Activated CD4-positive, alpha-beta memory T cell treated with anti-CD3 and anti-CD28 coated beads for 36 hours (primary cell): ENCODE measurements at regions not wholly inside any gene's neighbourhood (a gene's known extent, or its start where the extent isn't known, plus 50 kb on each side); places are given as distances from the start of the nearest gene placed in this dataset.
"Not testable (repeated sequence)": the region's sequence is repeated elsewhere in the genome, so short reads cannot be mapped to it uniquely, and the experiment has no call there.

Source experiments
- CTCF ChIA-PET: fragments of 350-600 bp; sonication (Branson Sonifier 250); formaldehyde crosslinking; loops from one replicate; lab custom pipeline; 2021; ENCODE audit warnings: antibody characterized with exemption, inconsistent platforms; lab: Charles Lee
- POLR2A ChIA-PET: fragments of 350-600 bp; sonication (Branson Sonifier 250); formaldehyde crosslinking; loops from one replicate; lab custom pipeline; 2021; ENCODE audit warnings: antibody characterized with exemption; lab: Charles Lee
- DNase-seq: peaks from one replicate; pipeline ENCODE4 v3.0.0-alpha.2; 2020
- H3K27ac Mint-ChIP-seq: one replicate; pipeline ENCODE4 v1.8.0; 2021; ENCODE audit warnings: mixed read lengths
- H3K27me3 Mint-ChIP-seq: one replicate; pipeline ENCODE4 v1.8.0; 2021; ENCODE audit warnings: mixed read lengths
- H3K36me3 Mint-ChIP-seq: one replicate; pipeline ENCODE4 v1.8.0; 2021; ENCODE audit warnings: mixed read lengths
- H3K4me1 Mint-ChIP-seq: one replicate; pipeline ENCODE4 v1.8.0; 2021; ENCODE audit warnings: low read depth, mixed read lengths
- H3K4me3 Mint-ChIP-seq: one replicate; pipeline ENCODE4 v1.8.0; 2021; ENCODE audit warnings: mild to moderate bottlenecking, mixed read lengths
- H3K9me3 Mint-ChIP-seq: one replicate; pipeline ENCODE4 v1.8.0; 2021; ENCODE audit warnings: mixed read lengths
- intact Hi-C: fragments of 100-400 bp; cut with micrococcal nuclease; formaldehyde crosslinking; loops from one replicate; pipeline ENCODE4 v1.15.1; 2023

GRCh38 chr3:152774230-152774629 lies 60.7 kb upstream of the P2RY1 start:
- H3K36me3 Mint-ChIP-seq, intact Hi-C loops, DNase-seq, POLR2A ChIA-PET, H3K4me3 Mint-ChIP-seq, H3K27ac Mint-ChIP-seq, CTCF ChIA-PET, H3K27me3 Mint-ChIP-seq, H3K4me1 Mint-ChIP-seq, H3K9me3 Mint-ChIP-seq: not testable (repeated sequence)

- no peak overlapping the region for H3K27ac Mint-ChIP-seq
- no peak overlapping the region for H3K4me3 Mint-ChIP-seq
- ChIA-PET CTCF (no interaction called here), POLR2A (no interaction called here)
- no peaks in the 10 kb centered on the region for H3K9me3 Mint-ChIP-seq
- H3K27me3 Mint-ChIP-seq: no peaks in the 10 kb centered on the region
- H3K4me1 Mint-ChIP-seq: no peaks in the 10 kb centered on the region
- DNase-seq: no peak
- no peaks in the 10 kb centered on the region for H3K36me3 Mint-ChIP-seq
- intact Hi-C loops: no loop called here
These were observed 56.9 kb upstream of the P2RY1 start for GRCh38 chr3:152778022-152778421.

DNA sequence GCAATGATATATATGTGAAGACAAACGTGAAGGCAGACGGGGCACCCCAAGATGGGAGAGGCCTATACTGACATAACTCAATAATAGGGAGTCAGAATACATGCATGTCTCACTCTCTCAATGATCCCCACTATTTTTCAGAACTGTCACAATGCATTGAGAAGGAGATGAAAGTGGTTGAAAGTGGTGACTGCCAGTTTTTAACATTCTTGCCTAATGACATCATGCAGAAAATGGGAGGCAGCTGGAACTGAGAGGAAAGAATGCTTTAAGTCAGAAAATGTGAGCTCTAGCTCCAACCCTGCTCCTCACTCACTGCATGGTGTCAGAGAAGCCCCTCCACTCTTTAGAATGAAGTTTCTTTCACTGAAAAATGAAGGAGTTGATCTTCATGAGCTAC lies 55.3 kb upstream of the P2RY1 start:
- ChIA-PET CTCF (no interaction called here), POLR2A (no interaction called here)
- no peak overlapping the region for H3K27ac Mint-ChIP-seq
- no peak overlapping the region for H3K4me3 Mint-ChIP-seq
- no peaks in the 10 kb centered on the region for H3K4me1 Mint-ChIP-seq
- no peak for DNase-seq
- no peaks in the 10 kb centered on the region for H3K9me3 Mint-ChIP-seq
- intact Hi-C loops: no loop called here
- H3K27me3 Mint-ChIP-seq: no peaks in the 10 kb centered on the region
- H3K36me3 Mint-ChIP-seq: no peaks in the 10 kb centered on the region

DNA sequence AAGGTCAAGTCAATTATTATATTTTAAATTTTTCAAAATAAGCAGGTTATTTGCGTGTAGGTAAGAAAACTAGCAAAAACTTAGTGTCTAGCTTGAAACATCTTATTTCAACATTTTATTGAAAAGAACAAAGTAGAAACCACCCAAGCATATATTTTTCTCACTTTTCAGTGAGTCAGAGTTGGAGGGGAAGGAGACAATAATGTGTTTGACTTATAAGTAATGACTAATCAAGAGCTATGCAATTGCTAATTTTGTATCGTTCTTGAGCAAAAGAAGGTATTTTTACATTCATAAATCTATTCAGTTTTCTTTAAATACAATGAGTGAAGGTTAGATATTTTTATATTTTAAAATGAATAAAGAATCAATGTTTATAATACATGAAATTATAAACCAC lies 54.4 kb upstream of the P2RY1 start:
- DNase-seq: no peak
- intact Hi-C loops: no loop called here
- H3K9me3 Mint-ChIP-seq: no peaks in the 10 kb centered on the region
- H3K4me3 Mint-ChIP-seq: no peak overlapping the region
- CTCF ChIA-PET: no interaction called here
- POLR2A ChIA-PET: no interaction called here
- no peaks in the 10 kb centered on the region for H3K27me3 Mint-ChIP-seq
- no peaks in the 10 kb centered on the region for H3K4me1 Mint-ChIP-seq
- H3K36me3 Mint-ChIP-seq: no peaks in the 10 kb centered on the region
- H3K27ac Mint-ChIP-seq: no peak overlapping the region

DNA sequence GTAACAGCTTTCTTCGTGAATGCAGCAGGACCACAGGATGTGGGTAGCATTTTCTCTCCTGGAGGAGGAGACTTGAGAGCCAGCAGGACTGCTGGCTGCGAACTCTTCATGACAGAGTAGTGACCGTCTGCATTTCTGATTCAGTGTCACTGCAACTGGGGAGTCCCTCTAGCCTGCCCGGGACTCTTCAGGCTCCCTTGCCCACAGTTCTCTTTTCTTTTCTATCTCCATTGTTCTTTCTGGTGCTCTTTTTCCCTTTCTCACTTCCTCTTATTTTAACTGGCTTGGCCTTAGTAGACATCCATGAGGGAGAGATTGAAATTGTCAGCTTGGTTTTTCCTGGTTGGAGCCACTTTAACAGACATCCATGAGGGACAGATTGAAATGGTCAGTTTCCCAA lies 49.9 kb upstream of the P2RY1 start:
- intact Hi-C loops: no loop called here
- DNase-seq: no peak
- Mint-ChIP-seq H3K27me3 (no peaks in the 10 kb centered on the region), H3K36me3 (no peaks in the 10 kb centered on the region), H3K27ac (no peak overlapping the region), H3K9me3 (peaks cover 3% of the 10 kb centered on the region), H3K4me1 (no peaks in the 10 kb centered on the region), H3K4me3 (no peak overlapping the region)
- ChIA-PET POLR2A (no interaction called here), CTCF (no interaction called here)
